ENCODE measurements at regions not wholly inside any gene's neighbourhood (a gene's known extent, or its start where the extent isn't known, plus 50 kb on each side); places are given as distances from the start of the nearest gene placed in this dataset.

GRCh38 chr12:45165284-45165683, 50.6 kb upstream of the ANO6 start:
- TF ChIP-seq, protein P1, sequence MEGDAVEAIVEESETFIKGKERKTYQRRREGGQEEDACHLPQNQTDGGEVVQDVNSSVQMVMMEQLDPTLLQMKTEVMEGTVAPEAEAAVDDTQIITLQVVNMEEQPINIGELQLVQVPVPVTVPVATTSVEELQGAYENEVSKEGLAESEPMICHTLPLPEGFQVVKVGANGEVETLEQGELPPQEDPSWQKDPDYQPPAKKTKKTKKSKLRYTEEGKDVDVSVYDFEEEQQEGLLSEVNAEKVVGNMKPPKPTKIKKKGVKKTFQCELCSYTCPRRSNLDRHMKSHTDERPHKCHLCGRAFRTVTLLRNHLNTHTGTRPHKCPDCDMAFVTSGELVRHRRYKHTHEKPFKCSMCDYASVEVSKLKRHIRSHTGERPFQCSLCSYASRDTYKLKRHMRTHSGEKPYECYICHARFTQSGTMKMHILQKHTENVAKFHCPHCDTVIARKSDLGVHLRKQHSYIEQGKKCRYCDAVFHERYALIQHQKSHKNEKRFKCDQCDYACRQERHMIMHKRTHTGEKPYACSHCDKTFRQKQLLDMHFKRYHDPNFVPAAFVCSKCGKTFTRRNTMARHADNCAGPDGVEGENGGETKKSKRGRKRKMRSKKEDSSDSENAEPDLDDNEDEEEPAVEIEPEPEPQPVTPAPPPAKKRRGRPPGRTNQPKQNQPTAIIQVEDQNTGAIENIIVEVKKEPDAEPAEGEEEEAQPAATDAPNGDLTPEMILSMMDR (IDR thresholded peaks at IDR 0.05): no peak
- TF ChIP-seq POLR2A (IDR thresholded peaks at IDR 0.05): no peak
